Retinal pigment epithelial cell (primary cell): ENCODE measurements at regions not wholly inside any gene's neighbourhood (a gene's known extent, or its start where the extent isn't known, plus 50 kb on each side); places are given as distances from the start of the nearest gene placed in this dataset.

ENCODE experiments used
- DNase-seq: peaks from one replicate; pipeline ENCODE4 v3.0.0-alpha.2; 2010; ENCODE audit warnings: low read depth
- H3K4me3 ChIP-seq: 2 replicates; pipeline ENCODE4 v1.5.1; 2011; ENCODE audit warnings: mild to moderate bottlenecking, low read length, control low read depth, moderate library complexity
- TF ChIP-seq, protein P1 (sequence below): conservative IDR thresholded peaks from 2 replicates; pipeline ENCODE4 v1.5.1; 2011; ENCODE audit warnings: low read depth, low read length, control low read depth, inconsistent platforms

DNA sequence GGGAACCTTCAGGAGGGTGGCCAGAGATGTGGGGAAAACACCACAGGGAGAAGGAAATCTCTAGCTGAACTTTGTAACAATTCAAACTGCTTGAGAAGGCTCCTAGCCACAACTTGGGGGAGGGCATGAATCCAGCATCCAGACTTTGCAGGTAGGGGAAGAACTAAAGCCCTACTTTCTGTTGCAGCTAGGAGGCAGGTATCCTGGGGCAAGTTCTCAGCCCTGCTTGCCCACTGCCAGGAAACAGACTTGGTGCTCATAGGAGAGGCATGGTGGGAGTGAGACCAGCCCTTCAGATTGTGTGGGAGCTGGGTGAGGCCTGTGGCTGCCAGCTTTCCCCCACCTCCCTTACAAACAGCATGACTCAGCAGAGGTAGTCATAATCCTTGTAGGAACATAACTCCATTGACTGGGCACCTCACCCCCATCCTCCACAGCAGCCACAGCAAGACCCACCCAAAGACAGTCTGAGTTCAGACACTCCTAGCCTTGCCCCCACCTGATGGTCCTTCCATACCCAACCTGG lies 209.5 kb upstream of the CPEB2 start:
- no peak overlapping the region for H3K4me3 ChIP-seq
- TF ChIP-seq, protein P1, sequence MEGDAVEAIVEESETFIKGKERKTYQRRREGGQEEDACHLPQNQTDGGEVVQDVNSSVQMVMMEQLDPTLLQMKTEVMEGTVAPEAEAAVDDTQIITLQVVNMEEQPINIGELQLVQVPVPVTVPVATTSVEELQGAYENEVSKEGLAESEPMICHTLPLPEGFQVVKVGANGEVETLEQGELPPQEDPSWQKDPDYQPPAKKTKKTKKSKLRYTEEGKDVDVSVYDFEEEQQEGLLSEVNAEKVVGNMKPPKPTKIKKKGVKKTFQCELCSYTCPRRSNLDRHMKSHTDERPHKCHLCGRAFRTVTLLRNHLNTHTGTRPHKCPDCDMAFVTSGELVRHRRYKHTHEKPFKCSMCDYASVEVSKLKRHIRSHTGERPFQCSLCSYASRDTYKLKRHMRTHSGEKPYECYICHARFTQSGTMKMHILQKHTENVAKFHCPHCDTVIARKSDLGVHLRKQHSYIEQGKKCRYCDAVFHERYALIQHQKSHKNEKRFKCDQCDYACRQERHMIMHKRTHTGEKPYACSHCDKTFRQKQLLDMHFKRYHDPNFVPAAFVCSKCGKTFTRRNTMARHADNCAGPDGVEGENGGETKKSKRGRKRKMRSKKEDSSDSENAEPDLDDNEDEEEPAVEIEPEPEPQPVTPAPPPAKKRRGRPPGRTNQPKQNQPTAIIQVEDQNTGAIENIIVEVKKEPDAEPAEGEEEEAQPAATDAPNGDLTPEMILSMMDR: no peak
- no peak for DNase-seq

GRCh38 chr4:14800977-14801376 lies 201.3 kb upstream of the CPEB2 start:
- no peak for DNase-seq
- TF ChIP-seq, protein P1: no peak

GRCh38 chr4:14802596-14802995 lies 199.7 kb upstream of the CPEB2 start:
- TF ChIP-seq, protein P1: no peak
- no peak for DNase-seq
- no peak overlapping the region for H3K4me3 ChIP-seq

More at GRCh38 chr4:14800977-14801376, 201.3 kb upstream of the CPEB2 start:
- no peak overlapping the region for H3K4me3 ChIP-seq

- TF ChIP-seq, protein P1: no peak
- no peak overlapping the region for H3K4me3 ChIP-seq
- DNase-seq: no peak
These were observed 194.4 kb upstream of the CPEB2 start for GRCh38 chr4:14807856-14808255.

GRCh38 chr4:14809203-14809602 lies 193.1 kb upstream of the CPEB2 start:
- TF ChIP-seq, protein P1: no peak
- no peak for DNase-seq
- H3K4me3 ChIP-seq: no peak overlapping the region

DNA sequence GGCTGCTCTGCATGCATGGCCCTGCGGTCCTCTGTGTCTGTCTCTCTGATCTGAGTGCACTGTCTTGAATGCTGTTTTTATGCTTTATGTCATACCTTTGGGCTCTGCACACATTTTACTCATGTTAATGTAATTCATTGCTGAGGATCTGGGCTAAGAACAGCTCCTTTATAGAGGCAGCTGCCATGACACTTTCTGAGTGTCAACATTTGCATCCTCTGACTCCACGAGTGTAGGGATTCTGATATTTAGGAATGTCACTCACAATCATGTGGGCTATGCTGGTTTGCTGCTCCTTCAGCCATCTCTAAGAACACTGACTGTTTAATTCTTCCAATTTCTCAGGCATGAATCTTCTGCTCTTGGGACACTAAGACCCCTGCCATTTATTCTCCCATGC lies 192.2 kb upstream of the CPEB2 start:
- H3K4me3 ChIP-seq: no peak overlapping the region
- TF ChIP-seq, protein P1: no peak
- DNase-seq: no peak

DNA sequence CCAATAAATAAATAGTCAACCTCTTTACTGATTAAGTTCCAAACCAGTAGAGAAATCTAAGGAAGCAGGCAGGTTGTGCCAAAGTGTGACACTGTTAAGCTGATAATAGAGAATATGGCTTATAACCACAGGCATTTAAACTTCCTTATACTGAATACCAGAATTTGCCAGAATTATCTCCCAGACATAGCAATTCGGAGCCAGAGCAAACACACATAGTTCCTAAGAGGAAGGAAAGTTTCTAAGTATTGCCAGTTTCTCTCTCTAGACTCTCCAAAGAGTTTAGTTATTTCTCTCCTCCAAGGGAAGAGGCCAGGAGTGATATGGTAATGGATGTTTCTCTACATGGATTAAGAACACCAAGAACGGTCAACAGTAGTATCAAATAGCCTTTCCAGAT lies 191.7 kb upstream of the CPEB2 start:
- H3K4me3 ChIP-seq: no peak overlapping the region
- DNase-seq: no peak
- TF ChIP-seq, protein P1: no peak
